Mesothelial cell of epicardium (in vitro differentiated cells): ENCODE measurements at regions not wholly inside any gene's neighbourhood (a gene's known extent, or its start where the extent isn't known, plus 50 kb on each side); places are given as distances from the start of the nearest gene placed in this dataset.

Experiments used
- DNase-seq, 2 experiments: peaks; one replicate each; pipeline ENCODE4 v3.0.0; 2021; ENCODE audit warnings: low spot score in 2 of 2; ENCODE audit not compliant: unreplicated experiment in 2 of 2
- H3K27ac Mint-ChIP-seq: 2 replicates; pipeline ENCODE4 v1.8.0; 2021; ENCODE audit warnings: mixed read lengths
- H3K27me3 Mint-ChIP-seq: 2 replicates; pipeline ENCODE4 v1.8.0; 2021; ENCODE audit warnings: low read depth, mixed read lengths
- H3K36me3 Mint-ChIP-seq: 2 replicates; pipeline ENCODE4 v1.8.0; 2021; ENCODE audit warnings: mixed read lengths
- H3K4me1 Mint-ChIP-seq: 2 replicates; pipeline ENCODE4 v1.8.0; 2021; ENCODE audit warnings: mixed read lengths
- H3K4me3 Mint-ChIP-seq: 2 replicates; pipeline ENCODE4 v1.8.0; 2021; ENCODE audit warnings: mild to moderate bottlenecking, moderate library complexity, mixed read lengths
- H3K9me3 Mint-ChIP-seq: 2 replicates; pipeline ENCODE4 v1.8.0; 2021; ENCODE audit warnings: mixed read lengths
- CTCF ChIP-seq: fragments of 200-600 bp; sonication (generic); IDR thresholded peaks from one replicate; pipeline ENCODE4 v1.5.0; 2021; ENCODE audit warnings: antibody characterized with exemption; ENCODE audit not compliant: unreplicated experiment

- no peak overlapping the region for H3K27ac Mint-ChIP-seq
- H3K4me1 Mint-ChIP-seq = no peaks in the 10 kb centered on the region
- no peak for DNase-seq
- no peaks in the 10 kb centered on the region for H3K27me3 Mint-ChIP-seq
- no peak for TF ChIP-seq CTCF
- no peaks in the 10 kb centered on the region for H3K36me3 Mint-ChIP-seq
- no peak overlapping the region for H3K4me3 Mint-ChIP-seq
- peaks cover 9% of the 10 kb centered on the region for H3K9me3 Mint-ChIP-seq
Observed at GRCh38 chr1:219670426-219671149, 57.7 kb upstream of the ZC3H11B start.

GRCh38 chr1:219669556-219669955, 56.7 kb upstream of the ZC3H11B start:
- H3K4me1 Mint-ChIP-seq = no peaks in the 10 kb centered on the region
- no peak for TF ChIP-seq CTCF
- H3K4me3 Mint-ChIP-seq = no peak overlapping the region
- no peaks in the 10 kb centered on the region for H3K36me3 Mint-ChIP-seq
- peaks cover 2% of the 10 kb centered on the region for H3K9me3 Mint-ChIP-seq
- H3K27me3 Mint-ChIP-seq = no peaks in the 10 kb centered on the region
- DNase-seq = no peak
- no peak overlapping the region for H3K27ac Mint-ChIP-seq

GRCh38 chr1:219669042-219669441, 56.1 kb upstream of the ZC3H11B start:
- no peaks in the 10 kb centered on the region for H3K36me3 Mint-ChIP-seq
- no peaks in the 10 kb centered on the region for H3K27me3 Mint-ChIP-seq
- H3K27ac Mint-ChIP-seq = no peak overlapping the region

GRCh38 chr1:219668446-219668845, 55.5 kb upstream of the ZC3H11B start:
- Mint-ChIP-seq H3K27me3 (no peaks in the 10 kb centered on the region), H3K9me3 (no peaks in the 10 kb centered on the region), H3K27ac (no peak overlapping the region), H3K36me3 (no peaks in the 10 kb centered on the region), H3K4me1 (no peaks in the 10 kb centered on the region), H3K4me3 (no peak overlapping the region)
- TF ChIP-seq CTCF = no peak
- no peak for DNase-seq

More at GRCh38 chr1:219669042-219669441, 56.1 kb upstream of the ZC3H11B start:
- Mint-ChIP-seq H3K4me1 (no peaks in the 10 kb centered on the region), H3K9me3 (no peaks in the 10 kb centered on the region), H3K4me3 (no peak overlapping the region)
- TF ChIP-seq CTCF = no peak
- no peak for DNase-seq

GRCh38 chr1:219666242-219666641, 53.3 kb upstream of the ZC3H11B start:
- DNase-seq = no peak
- Mint-ChIP-seq H3K27me3 (no peaks in the 10 kb centered on the region), H3K27ac (no peak overlapping the region), H3K4me3 (no peak overlapping the region), H3K9me3 (no peaks in the 10 kb centered on the region), H3K36me3 (no peaks in the 10 kb centered on the region), H3K4me1 (peaks cover 4% of the 10 kb centered on the region)
- no peak for TF ChIP-seq CTCF
